Right ventricle myocardium inferior (tissue), 1 donor: ENCODE measurements at regions not wholly inside any gene's neighbourhood (a gene's known extent, or its start where the extent isn't known, plus 50 kb on each side); places are given as distances from the start of the nearest gene placed in this dataset.

Experiments used
- ATAC-seq: fragments of 200-7000 bp; cut with Tn5 transposase; one replicate; pipeline ENCODE4 v1.9.1; 2020; ENCODE audit warnings: mild to moderate bottlenecking, moderate library complexity
- DNase-seq: peaks from one replicate; pipeline ENCODE4 v3.0.0; 2021; ENCODE audit errors: missing footprints
- intact Hi-C: fragments of 100-400 bp; cut with DNase I; formaldehyde crosslinking; loops from one replicate; pipeline ENCODE4 v1.11.0; 2022
- donor health status: DM: no; HTN: yes; CAD: no; lungs with severe emphysema.

DNA sequence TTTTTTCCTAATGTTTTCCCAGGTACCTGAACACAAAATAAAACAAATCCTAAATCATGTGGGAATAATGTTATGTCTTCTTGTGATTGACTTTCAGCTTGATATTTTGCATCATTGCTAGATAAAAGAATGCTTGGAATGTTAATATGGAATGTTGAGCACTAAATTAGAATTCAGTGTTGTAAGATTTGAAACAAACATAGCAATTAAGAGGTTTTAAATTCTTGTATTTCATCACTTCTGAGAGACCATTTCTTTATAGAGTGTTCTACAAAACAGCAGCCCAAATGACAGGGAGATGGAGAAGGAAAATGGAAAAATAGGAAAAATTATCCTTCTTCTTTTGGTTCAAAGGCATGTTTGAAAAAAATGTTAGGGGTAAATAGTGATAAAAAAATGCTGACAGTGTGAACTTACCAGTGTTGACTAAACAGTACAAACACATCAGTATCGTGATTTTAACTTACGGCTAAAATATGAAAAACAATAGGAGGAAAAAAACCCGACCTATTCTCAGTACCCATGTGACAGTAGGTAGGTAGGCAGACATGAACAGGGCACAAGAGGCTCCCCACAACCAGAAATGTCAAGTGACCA lies 102.6 kb upstream of the PDE5A start:
- intact Hi-C loops, result no loop called here
- ATAC-seq (no peak), DNase-seq (no peak)

- ATAC-seq (no peak), DNase-seq (no peak)
- intact Hi-C loops, result no loop called here
Measured at GRCh38 chr4:119730671-119730950, 102.0 kb upstream of the PDE5A start.

- ATAC-seq (peak; percentile 56), DNase-seq (no peak)
- intact Hi-C loops, result no loop called here
Measured at GRCh38 chr4:119729835-119730670, 101.4 kb upstream of the PDE5A start.

DNA sequence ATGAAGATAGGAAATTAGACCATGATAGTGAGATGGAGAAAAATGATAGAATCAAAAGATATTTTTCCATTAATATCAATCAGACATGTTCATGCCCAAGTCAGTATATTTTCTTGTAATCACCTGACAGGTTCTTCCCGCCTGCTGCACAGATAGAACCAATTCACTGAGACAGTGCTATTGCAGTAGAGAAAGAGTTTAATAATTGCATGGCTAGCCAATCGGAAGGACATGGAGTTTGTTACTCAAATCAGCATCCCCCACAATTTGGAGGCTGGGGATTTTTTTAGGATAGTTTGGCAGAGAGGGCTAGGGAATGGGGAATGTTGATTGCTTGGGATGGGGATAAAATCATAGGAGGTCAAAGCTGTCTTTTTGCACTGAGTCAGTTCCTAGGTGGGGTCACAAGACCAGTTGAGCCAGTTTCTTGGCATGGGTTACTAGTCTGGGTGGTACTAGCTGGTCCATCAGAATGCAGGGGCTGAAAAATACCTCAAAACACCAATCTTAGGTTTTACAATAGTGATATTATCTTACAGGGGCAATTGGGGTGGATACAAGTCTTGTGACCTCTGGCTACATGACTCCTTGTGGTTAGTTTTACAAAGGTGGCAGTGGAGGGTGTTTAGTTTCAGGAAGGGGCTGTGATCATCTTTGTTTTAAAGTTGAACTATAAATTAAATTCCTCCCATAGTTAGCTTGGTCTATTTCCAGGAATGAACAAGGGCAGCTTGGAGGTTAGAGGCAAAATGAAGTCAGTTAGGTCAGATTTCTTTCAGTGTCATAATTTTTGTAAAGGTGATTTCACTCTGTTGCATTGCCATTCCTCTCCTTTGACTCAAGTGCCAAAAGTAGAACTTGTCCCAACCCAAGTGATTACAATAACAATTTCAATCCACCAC lies 100.3 kb upstream of the PDE5A start:
- ATAC-seq (no peak), DNase-seq (no peak)
- intact Hi-C loops, result no loop called here

- ATAC-seq (no peak), DNase-seq (no peak)
- intact Hi-C loops, result no loop called here
Measured at GRCh38 chr4:119728185-119728584, 99.6 kb upstream of the PDE5A start.

DNA sequence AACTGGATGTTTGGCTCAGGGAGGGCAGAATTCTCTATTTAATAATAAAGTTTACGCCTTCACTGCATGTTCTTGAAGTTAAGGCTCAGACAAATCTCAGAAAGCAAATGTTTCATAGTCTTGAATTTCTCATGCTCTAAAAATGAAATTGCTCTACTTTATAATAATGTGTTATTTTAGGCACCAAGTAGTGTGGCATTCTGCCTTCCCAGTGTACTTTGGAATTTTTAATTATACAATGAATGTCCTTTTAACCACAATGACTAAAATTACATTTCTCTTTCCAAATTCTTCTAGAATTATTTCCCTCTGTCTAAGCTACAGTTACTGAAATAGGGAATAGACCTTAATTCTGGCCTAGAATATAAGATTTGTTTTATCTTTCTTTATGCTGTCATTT lies 97.9 kb upstream of the PDE5A start:
- intact Hi-C loops, result no loop called here
- no peak for ATAC-seq

DNA sequence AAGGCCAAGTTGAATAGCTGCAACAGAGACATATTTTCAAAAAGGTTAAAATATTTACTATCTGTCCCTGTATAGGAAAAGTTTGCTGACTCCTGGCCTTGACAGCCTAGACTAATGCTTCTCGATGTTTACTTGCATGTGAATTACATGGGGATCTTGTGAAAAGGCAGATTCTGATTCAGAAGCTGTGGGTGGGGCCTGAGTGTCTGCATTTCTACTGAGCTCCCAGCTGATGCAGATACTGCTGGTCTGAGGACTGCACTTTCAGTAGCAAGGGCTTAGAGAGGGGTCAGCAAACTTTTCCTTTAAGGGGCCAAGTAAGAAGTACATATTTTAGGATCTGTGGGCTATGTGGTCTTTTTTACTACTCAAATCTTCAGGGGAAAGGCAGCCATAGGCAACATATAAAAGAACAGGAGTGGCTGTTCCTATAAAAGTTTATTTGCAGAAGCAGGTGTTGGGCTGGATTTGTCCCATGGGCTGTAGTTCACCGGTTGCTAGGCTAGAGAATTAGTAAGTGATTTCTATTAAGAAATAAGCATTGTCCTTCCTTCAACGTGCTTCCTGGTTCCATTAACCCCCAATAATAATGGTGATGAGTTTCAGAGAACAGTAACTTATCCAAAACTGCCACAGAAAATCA lies 97.2 kb upstream of the PDE5A start:
- DNase-seq (no peak), ATAC-seq (no peak)
- intact Hi-C loops, result no loop called here

More for the DNA sequence above, 97.9 kb upstream of the PDE5A start:
- DNase-seq, result no peak

- no peak for ATAC-seq
- intact Hi-C loops, result no loop called here
- no peak for DNase-seq
Measured at GRCh38 chr4:119725011-119725410, 96.4 kb upstream of the PDE5A start.

- no peak for ATAC-seq
- no peak for DNase-seq
- intact Hi-C loops, result no loop called here
Measured at GRCh38 chr4:119722670-119723069, 94.1 kb upstream of the PDE5A start.

DNA sequence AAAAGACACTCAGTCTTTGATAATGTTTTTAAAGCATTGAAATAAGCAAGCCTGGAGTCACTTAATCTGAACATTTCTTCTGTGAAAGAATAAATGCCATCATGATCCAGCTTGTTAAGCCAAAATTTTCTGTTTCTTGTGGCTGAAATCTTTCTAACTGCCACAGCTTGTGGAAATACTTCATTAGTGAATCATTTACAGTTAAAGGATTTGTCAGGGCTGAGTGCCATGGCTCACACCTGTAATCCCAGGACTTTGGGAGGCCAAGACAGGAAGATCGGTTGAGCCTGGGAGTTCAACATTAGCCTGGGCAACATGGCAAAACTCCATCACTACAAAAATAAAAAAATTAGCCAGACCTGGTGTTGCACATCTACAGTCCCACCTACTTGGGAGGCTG lies 93.3 kb upstream of the PDE5A start:
- ATAC-seq (no peak), DNase-seq (no peak)
- intact Hi-C loops, result no loop called here

GRCh38 chr4:119715490-119716445 lies 87.2 kb upstream of the PDE5A start:
- intact Hi-C loops, result no loop called here
- no peak for DNase-seq
- no peak for ATAC-seq

- intact Hi-C loops, result no loop called here
- no peak for ATAC-seq
- no peak for DNase-seq
Measured at GRCh38 chr4:119709418-119709817, 80.8 kb upstream of the PDE5A start.

DNA sequence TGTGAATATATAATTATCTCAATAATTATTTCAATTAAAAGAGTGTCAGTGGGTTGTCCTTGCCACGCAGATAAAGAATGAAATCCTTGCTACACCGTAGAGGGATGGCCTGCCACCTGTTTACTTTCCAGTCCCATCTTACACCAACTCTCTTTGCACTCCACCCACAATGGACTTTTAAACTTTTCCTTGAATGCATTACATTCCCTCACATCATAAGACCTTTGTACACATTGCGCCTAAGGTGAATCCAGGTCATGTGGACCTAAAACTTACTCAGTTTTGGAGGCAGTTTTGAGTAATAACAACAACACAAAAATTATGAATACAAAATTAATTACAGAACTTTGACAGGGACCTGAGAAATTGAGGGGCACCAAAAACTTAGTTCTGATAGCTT lies 78.7 kb upstream of the PDE5A start:
- intact Hi-C loops, result no loop called here
- no peak for DNase-seq
- no peak for ATAC-seq

GRCh38 chr4:119706804-119707203 lies 78.2 kb upstream of the PDE5A start:
- intact Hi-C loops, result no loop called here
- DNase-seq (no peak), ATAC-seq (no peak)

- ATAC-seq (no peak), DNase-seq (no peak)
- intact Hi-C loops, result no loop called here
Measured at GRCh38 chr4:119697887-119698393, 69.3 kb upstream of the PDE5A start.

- no peak for DNase-seq
- no peak for ATAC-seq
- intact Hi-C loops, result no loop called here
Measured at GRCh38 chr4:119696963-119697362, 68.4 kb upstream of the PDE5A start.

DNA sequence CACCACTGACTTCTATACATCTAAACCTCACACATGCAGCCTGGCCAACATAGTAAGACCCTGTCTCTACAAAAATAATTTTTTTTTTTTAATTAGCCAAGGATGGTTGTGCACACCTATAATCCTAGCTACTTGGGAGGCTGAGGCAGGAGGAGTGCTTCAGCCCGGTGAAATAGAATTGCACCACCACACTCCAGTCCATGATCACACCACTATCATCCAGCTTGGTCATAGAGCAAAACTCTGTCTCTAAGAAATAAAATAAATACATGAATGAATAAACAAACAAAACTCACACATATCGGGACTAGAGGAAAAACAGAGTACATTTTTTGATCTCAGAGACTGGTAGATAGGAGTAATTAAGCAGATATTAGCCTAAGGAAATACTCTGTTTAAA lies 66.6 kb upstream of the PDE5A start:
- DNase-seq, result no peak

DNA sequence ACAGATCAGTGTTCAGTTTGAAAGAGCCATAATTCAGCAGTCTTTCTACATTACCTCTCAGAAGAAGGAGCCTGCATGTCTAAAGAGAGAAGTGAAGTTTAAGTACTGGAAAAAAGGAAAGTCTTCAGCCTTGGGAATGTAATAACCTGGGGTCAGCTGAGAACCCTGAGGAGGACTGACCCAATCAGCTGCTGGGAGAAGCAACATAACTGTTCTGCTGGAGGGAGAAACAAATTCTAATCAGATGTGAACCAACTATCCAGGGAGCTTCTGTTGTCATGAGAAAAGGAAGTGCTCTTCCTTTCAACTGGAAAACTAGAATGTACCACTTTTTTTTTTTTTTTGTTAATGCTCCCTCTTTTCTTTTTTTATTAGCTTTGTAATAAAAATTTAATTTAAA lies 64.5 kb upstream of the PDE5A start:
- DNase-seq (no peak), ATAC-seq (peak; percentile 62)
- intact Hi-C loops, result loop anchor here (2.0 to 5.0 kb wide), 2 partner anchors 94 to 356 kb away; no protein-coding TSS in a partner anchor

More for the DNA sequence above, 66.6 kb upstream of the PDE5A start:
- ATAC-seq, result no peak
- intact Hi-C loops, result no loop called here
